RWPE2 (cell line): ENCODE measurements at regions not wholly inside any gene's neighbourhood (a gene's known extent, or its start where the extent isn't known, plus 50 kb on each side); places are given as distances from the start of the nearest gene placed in this dataset.
A peak's percentile ranks its signal among the peaks of the same experiment; 100 is the strongest.

ENCODE experiments used
- ATAC-seq: fragments of 200-7000 bp; cut with Tn5 transposase; 3 replicates; pipeline ENCODE4 v1.9.1; 2021; ENCODE audit warnings: low read depth
- DNase-seq: peaks from one replicate; pipeline ENCODE4 v3.0.0-alpha.2; 2020; ENCODE audit warnings: low spot score
- H3K27ac ChIP-seq: fragments of 450-650 bp; 2 replicates; pipeline ENCODE4 v1.5.1; 2017; ENCODE audit warnings: mild to moderate bottlenecking; ENCODE audit not compliant: poor library complexity, severe bottlenecking
- H3K27me3 ChIP-seq: fragments of 250-450 bp; sonication (Bioruptor Pico); 2 replicates; pipeline ENCODE4 v1.5.1; 2021; ENCODE audit warnings: mild to moderate bottlenecking, moderate library complexity; ENCODE audit not compliant: insufficient read depth, poor library complexity, severe bottlenecking
- H3K36me3 ChIP-seq: fragments of 250-450 bp; sonication (Bioruptor Pico); 2 replicates; pipeline ENCODE4 v1.5.1; 2020; ENCODE audit warnings: low read depth, mild to moderate bottlenecking, moderate library complexity
- H3K4me1 ChIP-seq: fragments of 250-450 bp; sonication (Bioruptor Pico); 2 replicates; pipeline ENCODE4 v1.5.1; 2021; ENCODE audit warnings: mild to moderate bottlenecking, moderate library complexity; ENCODE audit not compliant: insufficient read depth, poor library complexity, severe bottlenecking
- H3K4me3 ChIP-seq: fragments of 250-450 bp; sonication (Bioruptor Pico); 2 replicates; pipeline ENCODE4 v1.5.1; 2021; ENCODE audit warnings: mild to moderate bottlenecking, moderate library complexity; ENCODE audit not compliant: severe bottlenecking
- H3K9me3 ChIP-seq: fragments of 250-450 bp; sonication (Bioruptor Pico); 2 replicates; pipeline ENCODE4 v1.5.1; 2021; ENCODE audit warnings: mild to moderate bottlenecking, moderate library complexity; ENCODE audit not compliant: severe bottlenecking
- TF ChIP-seq, protein P1 (sequence below): fragments of 450-650 bp; IDR thresholded peaks from one replicate; pipeline ENCODE4 v1.5.1; 2017; ENCODE audit warnings: mild to moderate bottlenecking, moderate library complexity; ENCODE audit not compliant: poor library complexity, severe bottlenecking

DNA sequence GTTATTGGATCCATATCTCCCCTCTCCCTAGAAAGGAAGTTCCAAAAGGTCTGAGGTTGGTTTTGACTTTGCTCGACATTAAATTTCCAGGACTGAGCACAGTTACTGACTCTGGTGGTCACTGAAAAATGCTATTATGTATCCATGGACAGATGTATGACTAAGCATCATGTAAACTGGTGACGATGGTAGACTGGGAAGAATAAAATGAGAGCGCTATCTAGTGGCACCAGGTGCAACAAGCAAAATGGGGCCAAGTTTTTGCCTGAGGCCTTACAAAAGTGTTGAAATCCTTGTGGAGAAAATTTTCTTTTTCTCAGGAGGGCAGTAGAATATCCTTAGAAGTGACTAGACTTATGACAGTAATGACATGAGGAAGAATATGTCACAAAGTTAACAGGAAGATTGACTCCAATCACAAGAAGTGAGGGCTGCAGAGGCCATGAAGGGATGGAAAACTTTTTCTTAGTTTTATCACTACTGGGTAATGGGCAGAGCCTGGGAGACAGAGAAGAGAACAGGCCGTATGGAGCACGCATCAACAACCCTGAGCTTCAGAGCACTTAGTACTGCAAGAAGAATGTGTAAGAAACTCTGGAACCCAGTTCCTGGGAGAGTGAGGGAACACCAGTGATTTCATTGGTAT is 88.9 kb upstream of the ELOVL5 start:
- Histone ChIP-seq H3K27ac (no peak overlapping the region), H3K9me3 (no peaks in the 10 kb centered on the region), H3K36me3 (no peaks in the 10 kb centered on the region), H3K27me3 (no peaks in the 10 kb centered on the region), H3K4me3 (no peak overlapping the region), H3K4me1 (peaks cover 3% of the 10 kb centered on the region)
- ATAC-seq (peak; percentile 77), DNase-seq (no peak)
- TF ChIP-seq, protein P1, sequence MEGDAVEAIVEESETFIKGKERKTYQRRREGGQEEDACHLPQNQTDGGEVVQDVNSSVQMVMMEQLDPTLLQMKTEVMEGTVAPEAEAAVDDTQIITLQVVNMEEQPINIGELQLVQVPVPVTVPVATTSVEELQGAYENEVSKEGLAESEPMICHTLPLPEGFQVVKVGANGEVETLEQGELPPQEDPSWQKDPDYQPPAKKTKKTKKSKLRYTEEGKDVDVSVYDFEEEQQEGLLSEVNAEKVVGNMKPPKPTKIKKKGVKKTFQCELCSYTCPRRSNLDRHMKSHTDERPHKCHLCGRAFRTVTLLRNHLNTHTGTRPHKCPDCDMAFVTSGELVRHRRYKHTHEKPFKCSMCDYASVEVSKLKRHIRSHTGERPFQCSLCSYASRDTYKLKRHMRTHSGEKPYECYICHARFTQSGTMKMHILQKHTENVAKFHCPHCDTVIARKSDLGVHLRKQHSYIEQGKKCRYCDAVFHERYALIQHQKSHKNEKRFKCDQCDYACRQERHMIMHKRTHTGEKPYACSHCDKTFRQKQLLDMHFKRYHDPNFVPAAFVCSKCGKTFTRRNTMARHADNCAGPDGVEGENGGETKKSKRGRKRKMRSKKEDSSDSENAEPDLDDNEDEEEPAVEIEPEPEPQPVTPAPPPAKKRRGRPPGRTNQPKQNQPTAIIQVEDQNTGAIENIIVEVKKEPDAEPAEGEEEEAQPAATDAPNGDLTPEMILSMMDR, result peak; percentile 78

DNA sequence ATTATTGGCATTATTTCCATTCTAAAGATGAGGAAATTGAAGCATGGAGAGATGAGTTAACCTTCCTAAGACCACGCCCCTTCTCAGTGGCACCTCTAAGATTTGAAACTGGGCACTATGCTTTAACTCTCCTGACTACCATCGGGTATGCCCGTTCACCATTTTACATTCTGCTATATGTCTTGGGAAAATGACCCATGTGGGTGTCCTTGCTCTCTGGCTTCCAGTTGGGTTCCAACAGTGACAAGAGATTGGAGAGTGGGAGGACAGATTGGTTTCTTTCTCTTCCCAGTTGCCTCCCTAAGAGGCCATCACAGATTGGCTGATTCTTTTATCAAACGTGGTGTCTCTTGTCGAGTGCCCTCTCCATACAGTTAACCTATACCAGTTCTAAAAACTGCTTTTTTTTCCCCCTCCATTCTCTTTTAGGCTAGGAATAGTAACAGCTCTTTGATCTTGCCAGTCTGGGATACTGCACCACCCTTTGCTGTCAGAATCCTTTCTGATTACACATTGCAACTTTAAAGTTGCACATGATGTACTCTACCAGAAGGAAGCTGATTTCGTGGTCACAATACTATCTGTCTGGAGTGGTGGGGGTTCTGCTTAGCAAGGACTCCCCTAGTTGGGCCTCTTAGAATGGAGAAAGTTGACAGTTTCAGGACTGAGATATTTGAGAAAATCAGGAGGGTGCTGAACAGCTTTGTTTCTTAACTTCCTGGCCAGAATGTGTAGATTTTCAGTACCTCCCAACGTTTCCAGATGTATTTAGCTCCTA is 88.0 kb upstream of the ELOVL5 start:
- Histone ChIP-seq H3K27me3 (no peaks in the 10 kb centered on the region), H3K9me3 (no peaks in the 10 kb centered on the region), H3K4me1 (peaks cover 3% of the 10 kb centered on the region), H3K27ac (no peak overlapping the region), H3K4me3 (no peak overlapping the region), H3K36me3 (no peaks in the 10 kb centered on the region)
- no peak for DNase-seq
- TF ChIP-seq, protein P1, result no peak
- ATAC-seq, result no peak

DNA sequence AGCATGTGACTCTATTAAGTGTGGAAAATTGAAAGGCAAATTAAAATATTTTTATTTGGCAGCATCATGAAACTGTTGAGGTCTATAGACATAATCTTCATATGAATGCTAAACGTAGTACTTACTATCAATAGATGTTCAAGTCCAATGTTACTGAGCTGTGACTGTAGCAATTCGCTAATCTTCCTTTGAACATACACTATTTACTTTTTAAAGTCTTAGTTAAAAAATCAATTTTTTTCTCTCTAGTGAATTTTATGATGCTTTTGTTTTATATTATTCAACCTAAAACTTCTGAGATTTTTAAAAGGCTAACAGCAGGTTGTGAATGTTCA is 85.2 kb upstream of the ELOVL5 start:
- no peak overlapping the region for H3K4me3 ChIP-seq
- TF ChIP-seq, protein P1, result no peak
- ATAC-seq, result no peak

DNA sequence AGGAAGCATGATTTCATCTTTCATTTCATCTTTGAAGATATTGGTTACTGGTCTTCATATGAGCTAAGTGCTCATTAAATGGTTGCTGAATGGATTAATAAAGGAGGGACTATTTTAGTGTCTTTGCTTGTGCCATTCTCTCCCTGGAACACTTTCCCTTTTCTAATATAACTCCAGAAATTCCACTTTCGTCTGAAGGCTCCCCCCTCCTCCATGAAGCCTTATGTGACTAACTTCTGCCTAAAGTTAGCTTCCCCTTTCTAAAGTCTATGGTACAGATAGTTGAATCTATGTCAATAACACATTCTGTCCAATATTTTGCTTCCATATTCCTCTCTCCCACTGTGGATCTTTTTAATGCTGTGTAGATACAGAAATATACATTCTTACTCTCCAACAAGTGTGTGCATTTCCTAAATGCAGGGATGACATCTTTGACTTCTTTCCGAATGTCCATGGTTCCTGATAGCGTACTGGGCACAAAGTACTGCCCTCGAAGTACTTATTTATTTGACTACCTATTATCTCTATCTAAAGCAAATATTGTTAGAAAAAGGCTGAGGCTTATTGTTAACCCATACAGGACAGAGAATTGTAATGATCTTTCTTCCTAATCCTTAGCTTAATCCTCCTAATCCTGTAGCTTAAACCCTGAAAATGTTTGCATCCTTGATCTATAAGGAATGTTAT is 84.7 kb upstream of the ELOVL5 start:
- no peak for DNase-seq

More for the DNA sequence above, 85.2 kb upstream of the ELOVL5 start:
- no peaks in the 10 kb centered on the region for H3K27me3 ChIP-seq
- no peak for DNase-seq
- H3K9me3 ChIP-seq, result no peaks in the 10 kb centered on the region
- no peaks in the 10 kb centered on the region for H3K36me3 ChIP-seq
- peaks cover 3% of the 10 kb centered on the region for H3K4me1 ChIP-seq
- no peak overlapping the region for H3K27ac ChIP-seq

More for the DNA sequence above, 84.7 kb upstream of the ELOVL5 start:
- peaks cover 3% of the 10 kb centered on the region for H3K4me1 ChIP-seq
- TF ChIP-seq, protein P1, result no peak
- no peak for ATAC-seq
- no peaks in the 10 kb centered on the region for H3K36me3 ChIP-seq
- no peak overlapping the region for H3K4me3 ChIP-seq
- H3K27ac ChIP-seq, result no peak overlapping the region
- no peaks in the 10 kb centered on the region for H3K9me3 ChIP-seq
- H3K27me3 ChIP-seq, result no peaks in the 10 kb centered on the region
